Spleen (tissue), 7 donors: ENCODE measurements at regions not wholly inside any gene's neighbourhood (a gene's known extent, or its start where the extent isn't known, plus 50 kb on each side); places are given as distances from the start of the nearest gene placed in this dataset.

ENCODE experiments used
- POLR2A ChIP-seq, 3 donors: fragments of 450-650 bp; IDR thresholded peaks; one replicate each; pipeline ENCODE4 v1.5.1; 2017; ENCODE audit warnings: antibody characterized with exemption in 3 of 3, mild to moderate bottlenecking in 1 of 3
- POLR2AphosphoS5 ChIP-seq, 3 donors: sonication (generic); formaldehyde crosslinking; IDR thresholded peaks; one replicate each; pipeline ENCODE4 v1.5.1; 2017; ENCODE audit warnings: antibody characterized with exemption in 3 of 3
- TF ChIP-seq, protein P1 (sequence below), 11 experiments: fragments of 200-600 bp in 7 of 11; fragments of 450-650 bp in 4 of 11; sonication (generic) in 4 of 11; IDR thresholded peaks in 8 of 11; conservative IDR thresholded peaks in 3 of 11; 1 replicate in 7 of 11; 2 replicates in 4 of 11; pipeline versions ENCODE4 v1.4.0 to v1.8.0; 2016 to 2021; ENCODE audit warnings: antibody characterized with exemption in 11 of 11, inconsistent platforms in 4 of 11, mild to moderate bottlenecking in 1 of 11
- donor health status: DM: no; HTN: no; CAD: no; lungs with moderate emphysema.
- donor health status: DM: no; HTN: no; CAD: no.
- donor health status: DM: no; HTN: no; CAD: no.

DNA sequence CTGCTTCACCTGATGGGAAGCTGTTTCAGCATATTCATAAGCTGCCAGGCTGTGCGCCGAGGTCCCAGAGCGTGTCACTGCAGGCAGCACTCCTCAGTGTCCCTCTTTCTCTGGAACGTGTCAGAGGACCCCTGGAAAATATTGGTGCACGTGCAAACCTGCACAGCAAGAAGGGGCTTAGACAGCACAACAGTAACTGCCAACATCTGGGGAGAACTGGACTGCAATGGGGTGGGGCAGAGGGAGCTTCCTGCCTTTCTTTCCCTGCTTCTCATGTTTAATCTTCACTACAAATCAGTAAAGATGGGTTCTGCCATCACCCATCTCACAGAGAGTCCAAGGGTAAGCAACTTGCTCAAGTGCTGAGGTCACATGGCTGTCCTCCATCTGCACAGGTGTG lies 86.5 kb upstream of the GPR26 start:
- TF ChIP-seq, protein P1, sequence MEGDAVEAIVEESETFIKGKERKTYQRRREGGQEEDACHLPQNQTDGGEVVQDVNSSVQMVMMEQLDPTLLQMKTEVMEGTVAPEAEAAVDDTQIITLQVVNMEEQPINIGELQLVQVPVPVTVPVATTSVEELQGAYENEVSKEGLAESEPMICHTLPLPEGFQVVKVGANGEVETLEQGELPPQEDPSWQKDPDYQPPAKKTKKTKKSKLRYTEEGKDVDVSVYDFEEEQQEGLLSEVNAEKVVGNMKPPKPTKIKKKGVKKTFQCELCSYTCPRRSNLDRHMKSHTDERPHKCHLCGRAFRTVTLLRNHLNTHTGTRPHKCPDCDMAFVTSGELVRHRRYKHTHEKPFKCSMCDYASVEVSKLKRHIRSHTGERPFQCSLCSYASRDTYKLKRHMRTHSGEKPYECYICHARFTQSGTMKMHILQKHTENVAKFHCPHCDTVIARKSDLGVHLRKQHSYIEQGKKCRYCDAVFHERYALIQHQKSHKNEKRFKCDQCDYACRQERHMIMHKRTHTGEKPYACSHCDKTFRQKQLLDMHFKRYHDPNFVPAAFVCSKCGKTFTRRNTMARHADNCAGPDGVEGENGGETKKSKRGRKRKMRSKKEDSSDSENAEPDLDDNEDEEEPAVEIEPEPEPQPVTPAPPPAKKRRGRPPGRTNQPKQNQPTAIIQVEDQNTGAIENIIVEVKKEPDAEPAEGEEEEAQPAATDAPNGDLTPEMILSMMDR (IDR thresholded peaks at IDR 0.05 in 8 of 11, conservative IDR thresholded peaks at IDR 0.05 in 3 of 11) = no peak
- TF ChIP-seq POLR2A (IDR thresholded peaks at IDR 0.05) = no peak
- TF ChIP-seq POLR2AphosphoS5 (IDR thresholded peaks at IDR 0.05) = no peak
